Motor neuron (in vitro differentiated cells): ENCODE measurements at regions not wholly inside any gene's neighbourhood (a gene's known extent, or its start where the extent isn't known, plus 50 kb on each side); places are given as distances from the start of the nearest gene placed in this dataset.

Source experiments
- ATAC-seq, 8 experiments: fragments of 200-7000 bp; cut with Tn5 transposase; replicated peaks in 6 of 8; 2 replicates each; pipeline ENCODE4 v1.8.0; 2021; ENCODE audit warnings: mild to moderate bottlenecking in 8 of 8, moderate library complexity in 8 of 8
- H3K27ac ChIP-seq, 2 donors: fragments of 250-450 bp; sonication (Bioruptor Pico); 2 replicates each; pipeline ENCODE4 v1.9.0; 2021; ENCODE audit warnings: antibody characterized with exemption in 2 of 2, mild to moderate bottlenecking in 2 of 2, moderate library complexity in 1 of 2
- H3K4me1 ChIP-seq, 2 donors: fragments of 250-450 bp; sonication (Bioruptor Pico); replicated peaks in 1 of 2; 2 replicates each; pipeline ENCODE4 v1.6.1; 2021; ENCODE audit warnings: antibody characterized with exemption in 2 of 2, mild to moderate bottlenecking in 2 of 2, moderate library complexity in 1 of 2
- H3K4me3 ChIP-seq, 5 donors: fragments of 250-450 bp; sonication (Bioruptor Pico); 2 replicates each; pipeline ENCODE4 v1.9.0; 2021; ENCODE audit warnings: antibody characterized with exemption in 5 of 5, mild to moderate bottlenecking in 5 of 5, moderate library complexity in 4 of 5
- WGBS, 10 experiments: fragments of 450-650 bp; shearing (Covaris generic); methylation state at CpG; one replicate each; pipeline ENCODE4 v1.0.0; 2022; 5-methylcytosine and 5-hydroxymethylcytosine counted together
- in situ Hi-C, 9 experiments: fragments of 400-800 bp; cut with MboI; loops; one replicate each; pipeline ENCODE4 v1.15.0; 2021; ENCODE audit warnings: low sequenced_read_pairs in 9 of 9, low pct_unique_long_range_greater_than_20kb in 2 of 9; ENCODE audit not compliant: unreplicated experiment in 9 of 9

GRCh38 chr10:94074462-94074861 lies 80.7 kb downstream of the PLCE1 start:
- in situ Hi-C loops, result no loop called here
- Histone ChIP-seq H3K27ac (no peak overlapping the region), H3K4me1 (no peaks in the 10 kb centered on the region), H3K4me3 (no peak overlapping the region)
- ATAC-seq, result no peak
- 0 to 100% (median 82%) methylated on average over 1 of the region's 1 CpG; no CpG with 5 or more reads in 3 of the 10 experiments for WGBS, 10 experiments

- 0 to 100% (median 100%) methylated on average over 1 to 2 of the region's 2 CpGs; no CpG with 5 or more reads in 3 of the 10 experiments for WGBS, 10 experiments
- ATAC-seq, result no peak
- H3K4me1 ChIP-seq, result no peaks in the 10 kb centered on the region
- H3K27ac ChIP-seq, result no peak overlapping the region
- in situ Hi-C loops, result no loop called here
- no peak overlapping the region for H3K4me3 ChIP-seq
Measured at GRCh38 chr10:94075506-94075905, 81.8 kb downstream of the PLCE1 start.

- 29 to 100% (median 50%) methylated on average over 1 of the region's 2 CpGs; no CpG with 5 or more reads in 5 of the 10 experiments for WGBS, 10 experiments
- no peak overlapping the region for H3K4me3 ChIP-seq
Measured at GRCh38 chr10:94076325-94076841, 82.7 kb downstream of the PLCE1 start.

GRCh38 chr10:94077042-94077441 lies 83.3 kb downstream of the PLCE1 start:
- Histone ChIP-seq H3K4me1 (no peaks in the 10 kb centered on the region), H3K4me3 (no peak overlapping the region), H3K27ac (no peak overlapping the region)
- 42 to 87% (median 71%) methylated on average over 2 to 4 of the region's 4 CpGs; no CpG with 5 or more reads in 3 of the 10 experiments for WGBS, 10 experiments
- ATAC-seq, result no peak
- in situ Hi-C loops, result no loop called here

More at GRCh38 chr10:94076325-94076841, 82.7 kb downstream of the PLCE1 start:
- no peaks in the 10 kb centered on the region for H3K4me1 ChIP-seq
- ATAC-seq, result peak in 5 of 8 experiments; percentile 37 to 73 (median 61)
- in situ Hi-C loops, result no loop called here
- H3K27ac ChIP-seq, result no peak overlapping the region

DNA sequence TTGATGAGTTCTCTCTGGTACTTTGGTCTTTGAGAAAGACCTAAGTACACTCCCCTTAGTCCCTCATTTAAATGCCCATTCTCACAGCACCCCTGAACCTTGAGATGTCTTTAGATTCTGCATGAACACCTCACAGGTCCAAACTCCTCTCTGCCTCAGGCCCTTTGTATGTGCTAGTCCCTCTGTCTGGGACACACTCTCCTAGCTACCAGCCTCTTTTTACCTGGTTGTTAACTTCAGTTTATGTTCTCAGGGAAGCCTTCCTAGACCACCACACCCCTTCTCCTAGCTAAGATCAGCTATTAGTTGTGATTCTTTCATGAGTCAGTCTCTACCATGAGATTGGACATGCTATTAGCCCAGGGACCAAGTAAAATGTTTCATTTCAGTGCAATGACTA lies 86.4 kb downstream of the PLCE1 start:
- ATAC-seq, result no peak
- H3K4me3 ChIP-seq, result no peak overlapping the region
- no peak overlapping the region for H3K27ac ChIP-seq
- no peaks in the 10 kb centered on the region for H3K4me1 ChIP-seq
- in situ Hi-C loops, result no loop called here

GRCh38 chr10:94083662-94084265 lies 90.0 kb downstream of the PLCE1 start:
- Histone ChIP-seq H3K4me3 (no peak overlapping the region), H3K27ac (no peak overlapping the region), H3K4me1 (peaks cover 0 to under 1% of the 10 kb centered on the region in 2 donors)
- no peak for ATAC-seq
- WGBS, 10 experiments, result 33 to 88% (median 77%) methylated on average over 1 to 5 of the region's 5 CpGs; no CpG with 5 or more reads in 1 of the 10 experiments
- in situ Hi-C loops, result no loop called here

- in situ Hi-C loops, result no loop called here
- peaks cover 0 to 2% of the 10 kb centered on the region in 2 donors for H3K4me1 ChIP-seq
- WGBS, 10 experiments, result 27 to 100% (median 83%) methylated on average over 2 to 5 of the region's 5 CpGs; no CpG with 5 or more reads in 2 of the 10 experiments
- ATAC-seq, result no peak
- H3K4me3 ChIP-seq, result no peak overlapping the region
- H3K27ac ChIP-seq, result no peak overlapping the region
Measured at GRCh38 chr10:94084344-94084743, 90.6 kb downstream of the PLCE1 start.

- peaks cover 0 to 2% of the 10 kb centered on the region in 2 donors for H3K4me1 ChIP-seq
- in situ Hi-C loops, result no loop called here
- WGBS, 10 experiments, result 80 to 100% (median 87%) methylated on average over 1 to 3 of the region's 4 CpGs; no CpG with 5 or more reads in 6 of the 10 experiments
- no peak for ATAC-seq
- H3K4me3 ChIP-seq, result no peak overlapping the region
- no peak overlapping the region for H3K27ac ChIP-seq
Measured at GRCh38 chr10:94085288-94085687, 91.6 kb downstream of the PLCE1 start.

DNA sequence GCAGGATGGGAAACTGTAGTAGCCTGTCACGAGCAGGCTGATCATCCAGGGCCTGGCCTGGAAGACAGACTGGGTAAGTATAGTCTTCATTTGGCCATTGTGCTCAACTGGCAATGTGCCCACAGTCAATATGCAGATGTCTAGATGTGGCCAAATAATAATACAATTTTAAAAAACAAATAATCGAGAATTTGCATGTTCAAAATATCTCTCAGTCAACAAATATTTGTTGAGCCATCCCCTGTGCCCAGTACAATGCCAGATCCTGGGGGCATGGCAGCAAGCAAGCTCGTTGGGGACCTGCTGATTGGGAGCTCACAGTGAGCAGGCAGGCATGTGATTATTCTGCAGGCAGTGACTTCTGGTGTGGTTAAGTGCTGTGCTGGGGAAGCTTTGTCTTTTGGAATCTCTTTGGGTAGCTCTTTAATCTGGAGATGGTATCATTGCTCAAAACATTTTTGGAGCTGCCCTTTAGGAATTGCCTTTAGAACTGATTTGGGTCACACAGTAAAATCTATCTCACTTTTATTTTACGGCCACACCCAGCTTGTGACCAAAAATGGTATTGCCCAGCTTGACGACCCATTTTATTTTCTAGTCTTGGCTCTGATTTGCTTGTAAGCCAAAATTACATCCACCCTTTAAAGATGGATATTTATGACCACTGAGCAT lies 92.2 kb downstream of the PLCE1 start:
- Histone ChIP-seq H3K4me3 (no peak overlapping the region), H3K4me1 (peaks cover 0 to 2% of the 10 kb centered on the region in 2 donors), H3K27ac (no peak overlapping the region)
- 27 to 90% (median 75%) methylated on average over 1 to 4 of the region's 5 CpGs; no CpG with 5 or more reads in 1 of the 10 experiments for WGBS, 10 experiments
- in situ Hi-C loops, result no loop called here
- ATAC-seq, result no peak

GRCh38 chr10:94088926-94089381 lies 95.2 kb downstream of the PLCE1 start:
- H3K4me3 ChIP-seq, result peak overlapping the region in 1 of 5 donors; percentile 13
- WGBS, 10 experiments, result 12 to 67% (median 49%) methylated on average over 3 to 5 of the region's 7 CpGs; no CpG with 5 or more reads in 2 of the 10 experiments
- in situ Hi-C loops, result no loop called here
- peak in 6 of 8 experiments; percentile 38 to 91 (median 70) for ATAC-seq
- peaks cover 0 to 2% of the 10 kb centered on the region in 2 donors for H3K4me1 ChIP-seq
- H3K27ac ChIP-seq, result no peak overlapping the region

DNA sequence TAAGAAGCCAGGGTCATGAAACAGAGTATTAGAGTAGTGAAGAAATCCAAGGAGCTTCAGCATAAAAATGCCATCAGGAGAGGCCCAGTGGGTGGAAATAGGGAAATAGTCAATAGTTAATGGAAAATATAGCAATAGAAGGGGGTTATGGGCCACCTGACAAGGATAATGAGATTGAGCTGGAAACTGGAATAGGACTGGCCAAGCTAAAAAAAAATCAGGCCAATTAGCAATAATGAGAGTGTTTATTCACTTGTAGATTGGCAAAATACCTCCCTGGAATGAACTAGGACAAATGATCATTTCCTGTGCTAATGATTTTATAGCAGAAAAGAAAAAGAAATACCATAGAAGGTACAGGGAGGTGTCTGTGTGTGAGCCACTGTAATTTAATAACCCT lies 97.9 kb downstream of the PLCE1 start:
- peaks cover 0 to 2% of the 10 kb centered on the region in 2 donors for H3K4me1 ChIP-seq
- no peak overlapping the region for H3K4me3 ChIP-seq
- in situ Hi-C loops, result no loop called here
- H3K27ac ChIP-seq, result no peak overlapping the region
- ATAC-seq, result peak in 2 of 8 experiments; percentile 7 to 30

- Histone ChIP-seq H3K27ac (no peak overlapping the region), H3K4me3 (no peak overlapping the region), H3K4me1 (peaks cover 0 to 2% of the 10 kb centered on the region in 2 donors)
- WGBS, 10 experiments, result 38 to 100% (median 100%) methylated on average over 1 of the region's 1 CpG; no CpG with 5 or more reads in 1 of the 10 experiments
- ATAC-seq, result no peak
- in situ Hi-C loops, result no loop called here
Measured at GRCh38 chr10:94092848-94093247, 99.1 kb downstream of the PLCE1 start.

DNA sequence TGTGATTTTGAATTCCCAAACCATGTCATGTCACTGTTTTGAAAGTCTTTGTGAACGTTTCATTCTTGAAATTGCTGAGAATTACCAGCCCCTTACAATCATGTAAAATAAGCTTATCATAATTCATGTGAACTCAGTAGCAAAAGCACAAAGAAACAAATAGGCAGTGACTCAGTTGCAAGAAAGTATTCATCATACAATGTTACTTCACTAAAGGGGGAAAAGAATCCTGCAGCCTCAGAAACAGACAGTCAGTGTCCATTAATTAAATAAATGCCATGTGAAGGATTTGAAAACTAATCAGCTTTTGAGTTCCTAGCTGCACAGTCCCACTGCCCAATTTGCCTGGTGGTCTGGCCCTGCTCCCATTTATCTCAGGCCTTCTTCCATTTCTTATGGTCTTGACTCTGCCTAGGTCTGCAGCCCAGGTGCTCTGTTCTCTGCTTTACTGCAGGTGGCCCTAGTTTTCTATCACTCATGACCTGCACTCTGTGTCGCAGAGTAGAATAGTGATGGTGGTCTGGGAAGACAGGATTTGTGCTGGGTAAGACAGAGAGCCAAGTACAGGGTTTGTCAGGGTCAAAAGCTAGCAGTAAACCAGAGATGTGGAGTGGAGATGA lies 99.7 kb downstream of the PLCE1 start:
- in situ Hi-C loops, result no loop called here
- Histone ChIP-seq H3K27ac (no peak overlapping the region), H3K4me1 (peaks cover 0 to 2% of the 10 kb centered on the region in 2 donors), H3K4me3 (no peak overlapping the region)
- 0 to 100% (median 37%) methylated on average over 1 to 2 of the region's 2 CpGs for WGBS, 10 experiments
- no peak for ATAC-seq
